Inflammatory macrophage treated with lipopolysaccharide for 1 hour (primary cell): ENCODE measurements at regions not wholly inside any gene's neighbourhood (a gene's known extent, or its start where the extent isn't known, plus 50 kb on each side); places are given as distances from the start of the nearest gene placed in this dataset.

Experiments
- DNase-seq, 2 donors: peaks; one replicate each; pipeline ENCODE4 v3.0.0-alpha.2; 2020 to 2022

- no peak for DNase-seq
Measured at GRCh38 chr7:52980129-52980528, 55.3 kb upstream of the POM121L12 start.

GRCh38 chr7:52973126-52973525, 62.3 kb upstream of the POM121L12 start:
- no peak for DNase-seq

- DNase-seq, result no peak
Measured at GRCh38 chr7:52962402-52963076, 72.9 kb upstream of the POM121L12 start.

GRCh38 chr7:52961084-52961483, 74.3 kb upstream of the POM121L12 start:
- DNase-seq, result no peak

GRCh38 chr7:52959878-52960660, 75.4 kb upstream of the POM121L12 start:
- no peak for DNase-seq

- no peak for DNase-seq
Measured at GRCh38 chr7:52959336-52959735, 76.1 kb upstream of the POM121L12 start.

- DNase-seq, result no peak
Measured at GRCh38 chr7:52958621-52959140, 76.8 kb upstream of the POM121L12 start.

- DNase-seq, result no peak
Measured at GRCh38 chr7:52956379-52956915, 79.0 kb upstream of the POM121L12 start.

- DNase-seq, result no peak
Measured at GRCh38 chr7:52955522-52955921, 79.9 kb upstream of the POM121L12 start.

- DNase-seq, result no peak
Measured at GRCh38 chr7:52944921-52945320, 90.5 kb upstream of the POM121L12 start.

- no peak for DNase-seq
Measured at GRCh38 chr7:52940481-52940880, 95.0 kb upstream of the POM121L12 start.

- DNase-seq, result no peak
Measured at GRCh38 chr7:52938455-52939133, 96.8 kb upstream of the POM121L12 start.

- no peak for DNase-seq
Measured at GRCh38 chr7:52936750-52937149, 98.7 kb upstream of the POM121L12 start.

GRCh38 chr7:52928591-52928990, 106.8 kb upstream of the POM121L12 start:
- DNase-seq, result no peak

GRCh38 chr7:52925332-52925731, 110.1 kb upstream of the POM121L12 start:
- no peak for DNase-seq

GRCh38 chr7:52920977-52921376, 114.5 kb upstream of the POM121L12 start:
- DNase-seq, result no peak

GRCh38 chr7:52917982-52918578, 117.4 kb upstream of the POM121L12 start:
- no peak for DNase-seq

- no peak for DNase-seq
Measured at GRCh38 chr7:52911795-52912194, 123.6 kb upstream of the POM121L12 start.

- no peak for DNase-seq
Measured at GRCh38 chr7:52911326-52911725, 124.1 kb upstream of the POM121L12 start.

GRCh38 chr7:52909935-52910334, 125.5 kb upstream of the POM121L12 start:
- DNase-seq, result no peak

- DNase-seq, result no peak
Measured at GRCh38 chr7:52909131-52909530, 126.3 kb upstream of the POM121L12 start.

GRCh38 chr7:52897713-52898112, 137.7 kb upstream of the POM121L12 start:
- DNase-seq, result no peak

- no peak for DNase-seq
Measured at GRCh38 chr7:52897288-52897687, 138.1 kb upstream of the POM121L12 start.
